ENCODE measurements at regions not wholly inside any gene's neighbourhood (a gene's known extent, or its start where the extent isn't known, plus 50 kb on each side); places are given as distances from the start of the nearest gene placed in this dataset.
"Not testable (repeated sequence)": the region's sequence is repeated elsewhere in the genome, so short reads cannot be mapped to it uniquely, and the experiment has no call there.

- TF ChIP-seq CTCF (IDR thresholded peaks at IDR 0.05) (no peak), POLR2A (IDR thresholded peaks at IDR 0.05) (no peak)
- Histone ChIP-seq H3K4me1 (replicated peaks in 1 of 2) (no peaks in the 10 kb centered on the region), H3K27ac (no peak overlapping the region), H3K9me3 (replicated peaks in 1 of 3) (no peaks in the 10 kb centered on the region), H3K4me3 (no peak overlapping the region), H3K27me3 (no peaks in the 10 kb centered on the region), H3K36me3 (replicated peaks in 1 of 2) (no peaks in the 10 kb centered on the region)
- intact Hi-C loops (cut with DNase I) = no loop called here
- WGBS, 4 donors = 76 to 81% (median 81%) methylated on average over 1 of the region's 1 CpG
- DNase-seq = no peak
These were observed 64.8 kb downstream of the MAD2L1 start for GRCh38 chr4:120001850-120002249.

GRCh38 chr4:120000591-120001296 lies 65.9 kb downstream of the MAD2L1 start:
- Histone ChIP-seq H3K9me3 (replicated peaks in 1 of 3) (no peaks in the 10 kb centered on the region), H3K4me1 (replicated peaks in 1 of 2) (no peaks in the 10 kb centered on the region), H3K27me3 (no peaks in the 10 kb centered on the region), H3K27ac (no peak overlapping the region), H3K4me3 (no peak overlapping the region), H3K36me3 (replicated peaks in 1 of 2) (no peaks in the 10 kb centered on the region)
- TF ChIP-seq POLR2A (IDR thresholded peaks at IDR 0.05) = no peak
- no peak for TF ChIP-seq CTCF (IDR thresholded peaks at IDR 0.05)
- 78 to 83% (median 81%) methylated on average over 6 of the region's 6 CpGs for WGBS, 4 donors
- DNase-seq = no peak
- intact Hi-C loops (cut with DNase I) = no loop called here

- intact Hi-C loops (cut with DNase I); DNase-seq; H3K27ac ChIP-seq; H3K9me3 ChIP-seq (replicated peaks in 1 of 3); H3K4me3 ChIP-seq; H3K27me3 ChIP-seq; H3K4me1 ChIP-seq (replicated peaks in 1 of 2); H3K36me3 ChIP-seq (replicated peaks in 1 of 2): not testable (repeated sequence)
- WGBS, 4 donors = 91 to 100% (median 94%) methylated on average over 5 to 10 of the region's 10 CpGs
These were observed 70.6 kb downstream of the MAD2L1 start for GRCh38 chr4:119996024-119996423.

GRCh38 chr4:119984996-119985395 lies 81.7 kb downstream of the MAD2L1 start:
- TF ChIP-seq CTCF (IDR thresholded peaks at IDR 0.05) = no peak
- no peak for TF ChIP-seq POLR2A (IDR thresholded peaks at IDR 0.05)
- H3K27ac ChIP-seq = no peak overlapping the region
- H3K36me3 ChIP-seq (replicated peaks in 1 of 2) = no peaks in the 10 kb centered on the region
- DNase-seq = no peak
- intact Hi-C loops (cut with DNase I) = no loop called here
- WGBS, 4 donors = 34 to 45% (median 44%) methylated on average over 2 of the region's 2 CpGs
- no peak overlapping the region for H3K4me3 ChIP-seq
- no peaks in the 10 kb centered on the region for H3K27me3 ChIP-seq
- H3K4me1 ChIP-seq (replicated peaks in 1 of 2) = no peaks in the 10 kb centered on the region
- H3K9me3 ChIP-seq (replicated peaks in 1 of 3) = no peaks in the 10 kb centered on the region

- TF ChIP-seq CTCF (IDR thresholded peaks at IDR 0.05) = no peak
- no peak for TF ChIP-seq POLR2A (IDR thresholded peaks at IDR 0.05)
- no peaks in the 10 kb centered on the region for H3K36me3 ChIP-seq (replicated peaks in 1 of 2)
- no peak overlapping the region for H3K27ac ChIP-seq
- intact Hi-C loops (cut with DNase I) = no loop called here
- no peaks in the 10 kb centered on the region for H3K27me3 ChIP-seq
- no peak overlapping the region for H3K4me3 ChIP-seq
- no peaks in the 10 kb centered on the region for H3K9me3 ChIP-seq (replicated peaks in 1 of 3)
- no peak for DNase-seq
- H3K4me1 ChIP-seq (replicated peaks in 1 of 2) = no peaks in the 10 kb centered on the region
These were observed 83.9 kb downstream of the MAD2L1 start for GRCh38 chr4:119982756-119983155.

Measured in adrenal gland (tissue), 9 donors.